NCI-H1436 (cell line): ENCODE measurements at regions not wholly inside any gene's neighbourhood (a gene's known extent, or its start where the extent isn't known, plus 50 kb on each side); places are given as distances from the start of the nearest gene placed in this dataset.

ENCODE experiments used
- DNase-seq: peaks from one replicate; lab custom pipeline; 2025; lab: John Stamatoyannopoulos, UW

DNA sequence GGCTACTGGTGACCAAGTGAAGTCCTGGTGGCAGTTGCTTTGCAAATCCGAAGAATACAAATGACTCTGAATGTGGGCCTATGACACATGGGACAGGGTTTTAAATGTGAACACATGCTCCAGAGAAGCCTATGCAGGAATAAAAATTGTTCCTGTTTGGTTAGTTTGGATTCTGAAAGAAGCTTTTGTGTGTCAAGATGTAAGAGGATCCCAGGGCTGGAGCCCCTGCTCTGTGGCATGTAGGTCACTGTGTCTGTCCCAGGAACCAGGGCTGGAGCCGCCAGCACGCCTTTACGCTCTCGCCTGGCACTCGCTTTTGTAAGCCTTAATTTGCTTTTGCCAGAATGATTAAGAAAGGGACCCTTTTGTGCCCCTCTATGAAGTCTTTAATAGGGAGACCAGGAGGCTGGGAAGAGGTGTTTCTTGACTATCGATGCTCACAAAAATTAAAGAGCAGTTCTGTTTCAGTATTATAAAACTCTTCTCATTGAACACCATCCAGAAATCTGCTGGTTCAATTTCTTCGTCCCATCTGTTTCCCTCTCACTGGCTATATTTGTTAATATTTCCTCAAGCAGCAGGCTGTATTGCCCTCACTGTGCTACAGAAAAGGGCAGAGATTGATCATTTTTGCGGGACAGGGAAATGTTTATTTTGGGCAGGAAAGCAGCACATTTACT is 532.7 kb upstream of the POU3F3 start:
- DNase-seq: no peak

DNA sequence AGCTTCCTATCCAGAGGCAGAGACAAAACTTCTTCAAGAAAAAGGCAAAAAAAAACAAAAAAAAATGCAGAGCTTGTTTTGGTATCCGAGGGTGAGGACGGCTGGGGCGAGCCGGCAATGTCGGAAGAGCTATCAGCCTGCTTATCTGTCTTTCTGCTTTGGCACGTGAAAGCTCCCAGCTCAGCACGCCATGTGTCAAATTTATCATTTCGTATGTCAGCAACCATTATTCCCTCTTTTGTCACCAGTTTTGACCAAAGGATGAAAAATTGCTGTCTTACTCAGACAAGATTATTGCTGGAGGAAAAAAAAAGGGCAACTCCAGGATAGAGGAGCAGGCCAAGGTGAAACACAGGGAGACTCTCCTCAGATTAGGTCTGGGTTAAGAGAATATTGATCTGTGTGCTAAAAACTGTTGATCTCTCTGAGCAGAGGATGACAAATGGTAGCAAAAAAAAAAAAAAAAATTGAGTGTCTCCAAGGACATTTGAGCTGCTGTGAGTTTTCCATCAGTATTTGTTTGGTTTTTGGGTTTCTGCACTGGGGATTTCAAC is 532.0 kb upstream of the POU3F3 start:
- no peak for DNase-seq

DNA sequence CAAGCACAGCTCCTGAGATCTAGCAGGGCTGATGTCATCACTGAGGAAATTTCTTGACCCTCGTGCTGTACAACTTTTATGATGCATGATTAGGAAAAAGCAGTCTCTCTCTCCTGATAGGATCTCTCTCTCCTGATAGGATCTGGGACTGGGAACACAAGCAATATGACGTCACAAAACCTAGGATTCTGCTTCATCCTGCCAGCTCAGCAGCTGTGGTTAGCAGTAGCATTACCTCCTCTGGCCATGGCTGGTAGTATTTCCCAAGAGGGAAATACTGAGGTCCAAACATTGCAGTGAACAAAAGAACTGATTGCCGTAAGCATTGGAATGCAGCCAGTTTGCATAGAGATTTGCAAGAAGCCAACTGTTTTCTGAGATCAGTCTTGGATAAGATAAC is 521.2 kb upstream of the POU3F3 start:
- DNase-seq: no peak

DNA sequence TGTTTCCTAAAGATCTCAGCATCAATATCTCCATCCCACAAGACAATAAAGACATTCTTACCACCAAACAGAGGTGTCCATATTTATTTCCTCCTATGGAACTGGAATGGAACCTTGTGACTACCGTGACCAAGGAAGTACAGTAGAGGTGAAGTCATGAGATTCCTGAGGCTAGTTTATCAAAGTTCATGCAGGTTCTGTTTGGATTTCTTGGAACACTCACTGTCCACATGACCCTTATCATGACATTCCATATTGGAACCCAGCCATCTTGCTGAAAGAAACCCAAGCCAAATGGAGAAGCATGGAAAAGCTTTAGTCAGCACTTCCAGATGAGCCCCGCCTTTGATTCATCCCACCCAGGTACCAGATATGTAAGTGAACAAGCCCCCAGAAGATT is 516.0 kb upstream of the POU3F3 start:
- no peak for DNase-seq

DNA sequence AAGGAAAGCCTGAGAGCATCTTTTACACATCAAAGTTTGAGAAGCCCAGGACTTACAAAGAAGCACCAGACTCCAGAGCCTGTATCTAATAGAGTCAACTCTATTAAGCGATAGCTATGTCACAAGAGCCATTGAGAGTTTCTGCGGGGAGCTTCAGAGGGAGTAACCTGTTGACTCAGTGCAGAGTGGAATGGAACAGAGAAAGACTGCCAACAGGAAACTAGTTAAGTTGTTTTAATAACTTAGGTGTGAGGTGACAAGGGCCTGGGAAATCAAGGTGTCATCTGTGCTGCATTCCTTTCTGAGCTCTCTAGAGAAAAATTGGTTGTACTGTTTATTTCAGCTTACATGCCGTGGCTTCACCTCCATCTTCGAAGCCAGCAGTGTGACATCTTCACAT is 513.8 kb upstream of the POU3F3 start:
- no peak for DNase-seq

DNA sequence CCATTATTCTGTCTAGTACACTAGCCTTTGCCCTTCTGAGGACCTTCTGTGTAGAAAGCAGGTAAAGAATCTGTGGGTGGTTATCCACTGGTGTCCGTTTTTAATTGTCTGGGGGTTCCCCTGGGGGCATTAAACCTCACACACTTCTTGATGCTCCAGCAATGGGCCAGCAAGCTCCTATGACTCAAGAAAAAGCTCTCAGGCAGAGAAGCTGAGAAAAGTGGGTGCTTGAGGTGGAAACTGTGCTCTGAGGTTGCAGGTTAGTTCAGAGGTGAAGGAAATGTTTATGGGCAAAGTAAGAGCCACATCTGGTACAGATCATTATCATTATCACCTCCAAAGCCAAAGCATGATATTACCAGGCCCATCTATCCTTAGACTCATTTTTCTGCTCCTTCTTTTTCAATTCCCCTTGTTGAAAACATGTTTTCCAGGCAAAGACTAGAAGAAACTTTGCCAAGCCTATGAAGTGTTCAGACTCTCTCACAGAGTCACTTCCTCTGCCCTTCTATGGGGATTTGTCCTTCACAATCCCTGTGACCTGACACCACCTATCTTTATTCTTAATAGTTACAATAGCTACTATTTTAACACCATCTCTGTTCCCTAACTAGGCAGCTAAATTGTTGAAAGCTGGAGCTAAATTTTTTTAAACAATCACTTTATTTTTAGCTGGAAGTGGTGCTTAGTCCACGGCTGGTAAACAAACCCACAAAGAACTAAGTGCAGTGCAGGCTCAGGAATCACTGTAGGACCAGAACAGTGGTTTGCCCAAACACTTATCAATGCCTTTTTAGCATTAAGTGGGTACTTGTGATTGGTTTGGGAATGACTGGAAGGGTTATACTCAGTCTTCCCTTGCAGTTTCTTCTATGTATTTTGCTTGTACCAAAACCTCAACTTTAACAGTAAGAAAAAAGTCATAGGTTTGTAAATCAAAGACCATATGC is 512.8 kb upstream of the POU3F3 start:
- DNase-seq: no peak

DNA sequence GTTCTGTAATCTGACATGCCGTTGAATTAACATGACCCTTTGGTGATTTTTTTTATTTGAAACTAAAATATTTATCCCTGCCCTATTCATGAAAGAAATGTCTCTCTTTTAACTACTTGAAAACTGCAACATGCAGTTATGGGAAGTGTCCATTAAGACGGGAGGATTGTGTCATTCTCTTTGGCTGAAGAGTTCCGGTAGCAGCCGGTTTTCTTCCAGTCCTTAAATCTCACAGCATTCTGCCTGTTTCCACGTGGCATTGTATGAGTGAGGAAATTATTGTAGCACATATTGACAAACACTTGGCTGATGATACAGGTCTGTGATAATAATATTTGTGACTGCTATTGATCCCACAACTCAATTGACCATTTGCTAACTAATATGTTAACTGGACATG is 509.6 kb upstream of the POU3F3 start:
- no peak for DNase-seq

DNA sequence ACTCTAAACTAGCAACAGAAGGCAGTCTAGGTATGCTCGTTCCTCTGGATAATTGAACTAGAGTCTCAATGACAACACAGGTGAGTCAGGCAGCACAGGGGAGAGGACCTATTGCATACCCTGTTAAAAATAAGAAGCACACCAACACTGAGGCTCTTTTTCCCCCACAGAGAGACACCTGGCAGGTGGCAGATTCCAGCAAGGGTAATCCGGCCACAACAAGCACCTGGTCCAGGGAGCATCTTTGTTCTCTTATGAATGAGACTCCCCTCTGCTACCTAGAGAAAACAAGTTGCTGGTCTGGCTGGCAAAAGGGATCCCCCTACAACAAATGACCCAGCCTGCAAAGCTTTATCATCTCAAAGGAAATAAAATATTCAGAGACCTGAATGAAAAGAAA is 508.9 kb upstream of the POU3F3 start:
- DNase-seq: no peak

DNA sequence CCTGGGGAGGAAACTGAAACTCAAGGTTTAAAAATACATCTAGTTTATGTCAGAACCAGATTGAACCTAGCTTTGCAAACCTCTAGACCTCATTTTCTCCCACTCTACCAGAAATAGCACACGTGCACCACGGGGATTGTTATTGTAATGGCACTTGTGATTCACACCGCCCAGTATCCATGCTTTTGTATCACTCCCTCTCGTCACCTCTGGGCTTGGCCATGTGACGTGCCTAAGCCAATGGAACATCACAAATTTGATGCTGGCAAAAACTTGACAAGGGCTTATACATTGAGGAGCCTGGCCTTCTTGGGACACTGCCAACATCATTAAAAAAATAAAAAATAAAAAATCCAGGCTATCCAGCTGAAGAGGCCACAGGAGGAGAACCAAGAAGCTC is 495.8 kb upstream of the POU3F3 start:
- no peak for DNase-seq

DNA sequence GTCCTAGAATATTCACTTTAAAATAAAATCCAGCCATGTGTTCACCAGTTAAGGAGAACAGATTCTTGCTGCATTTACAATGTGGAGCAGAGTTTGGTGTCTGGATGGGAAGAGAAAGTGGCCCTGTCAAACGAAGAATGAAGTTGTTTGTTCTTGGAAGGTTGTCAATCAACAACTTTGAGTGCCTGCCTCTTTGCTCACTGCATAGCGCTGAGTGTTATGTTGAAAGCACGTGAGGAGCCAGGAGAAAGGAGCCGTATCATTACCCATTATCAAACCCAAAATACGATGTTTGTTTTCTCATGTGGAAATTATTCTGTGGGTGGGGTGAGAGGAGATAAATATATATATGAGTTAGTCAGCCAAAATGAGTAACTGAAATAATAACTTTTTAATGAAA is 492.5 kb upstream of the POU3F3 start:
- DNase-seq: no peak

DNA sequence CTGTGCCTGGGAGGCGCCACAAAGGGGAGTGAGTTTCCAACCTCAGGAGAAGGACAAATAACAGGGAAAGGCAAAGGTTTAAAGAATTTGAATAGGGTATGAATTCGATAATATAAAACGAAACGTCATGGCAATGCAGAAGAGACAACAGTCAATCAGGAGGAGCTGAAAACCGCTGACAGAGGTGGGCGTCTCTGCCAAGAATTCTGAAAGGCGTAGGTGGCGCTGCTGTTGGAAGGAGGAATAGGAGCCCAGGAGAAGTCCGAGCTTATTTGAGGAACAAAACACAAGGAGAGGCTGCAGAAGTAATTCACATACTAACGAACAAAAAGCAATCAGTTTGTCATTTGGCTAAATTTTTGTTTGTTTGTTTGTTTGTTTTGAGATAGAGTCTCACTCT is 485.8 kb upstream of the POU3F3 start:
- no peak for DNase-seq

DNA sequence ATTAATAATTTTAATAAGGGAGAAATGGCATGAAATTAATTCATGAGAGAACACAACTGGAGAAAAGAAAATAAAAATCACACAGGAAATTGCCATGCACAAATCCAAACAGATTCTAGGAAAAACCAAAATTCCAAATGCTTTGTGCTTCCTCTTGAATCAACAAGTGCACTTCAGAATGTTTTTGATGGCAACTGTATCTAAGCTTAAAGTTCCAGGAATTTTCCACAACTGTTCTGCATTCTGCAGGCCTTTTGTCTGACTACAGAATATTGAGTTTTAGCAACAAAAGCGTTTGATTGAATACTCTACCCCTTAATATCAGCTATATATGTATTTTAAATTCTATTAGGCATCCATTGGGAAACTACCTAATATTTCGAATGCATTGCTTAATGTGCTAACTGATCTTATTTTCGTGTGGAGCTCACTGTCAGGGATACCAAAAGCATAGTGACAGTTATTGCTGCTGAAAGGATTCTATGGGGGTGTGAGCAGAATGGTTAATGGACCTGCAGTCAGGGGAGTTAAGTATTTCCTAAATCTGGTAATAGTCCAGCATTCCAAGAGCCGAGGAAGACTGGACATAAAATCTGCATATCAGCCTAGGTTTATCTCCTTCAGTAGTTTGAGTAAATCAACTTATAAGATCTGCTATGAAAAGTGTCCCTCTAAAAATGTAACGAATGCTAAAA is 482.7 kb upstream of the POU3F3 start:
- DNase-seq: no peak

DNA sequence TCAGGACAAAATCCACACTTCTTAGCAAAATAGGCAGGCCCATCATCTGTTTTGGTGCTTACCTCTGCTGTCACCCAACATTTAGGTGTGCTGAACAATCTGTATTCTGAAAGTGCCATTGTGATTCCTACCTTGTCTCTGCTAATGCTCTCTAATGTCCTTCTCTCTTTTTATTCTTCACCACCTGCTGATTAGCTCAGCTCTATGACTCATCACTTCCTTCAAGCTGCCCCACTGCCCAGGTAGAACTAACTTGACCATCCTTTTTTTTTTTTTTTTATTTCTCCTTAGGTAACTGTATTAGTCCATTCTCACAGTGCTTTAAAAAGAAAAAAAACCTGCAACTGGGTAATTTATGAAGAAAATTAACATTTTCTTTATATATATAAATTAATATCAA is 478.7 kb upstream of the POU3F3 start:
- DNase-seq: no peak

DNA sequence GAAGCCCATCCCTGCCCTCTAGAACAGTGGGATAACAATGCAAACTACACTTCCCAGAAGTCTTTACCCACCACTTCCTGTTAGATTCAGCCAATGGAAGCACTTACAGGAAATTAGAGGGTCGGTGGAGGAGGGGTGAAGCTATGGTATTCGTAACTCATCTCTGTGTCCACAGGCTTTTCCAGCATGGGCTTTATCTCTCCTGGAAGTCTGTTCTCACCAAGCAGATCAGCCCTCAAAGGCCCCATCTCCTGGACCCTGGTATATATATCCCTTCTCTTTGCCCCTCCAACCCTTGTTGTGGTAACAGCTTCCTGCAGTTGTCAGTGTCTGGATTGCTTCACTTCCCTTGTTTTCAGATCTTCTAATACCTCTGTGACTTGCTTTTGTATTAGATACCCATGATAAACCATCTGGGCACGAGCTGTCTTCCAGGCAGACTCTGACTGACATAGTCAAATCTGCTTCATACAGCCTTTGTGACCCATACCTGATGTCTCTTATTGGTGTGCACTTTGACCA is 475.0 kb upstream of the POU3F3 start:
- peak; percentile 52 for DNase-seq

DNA sequence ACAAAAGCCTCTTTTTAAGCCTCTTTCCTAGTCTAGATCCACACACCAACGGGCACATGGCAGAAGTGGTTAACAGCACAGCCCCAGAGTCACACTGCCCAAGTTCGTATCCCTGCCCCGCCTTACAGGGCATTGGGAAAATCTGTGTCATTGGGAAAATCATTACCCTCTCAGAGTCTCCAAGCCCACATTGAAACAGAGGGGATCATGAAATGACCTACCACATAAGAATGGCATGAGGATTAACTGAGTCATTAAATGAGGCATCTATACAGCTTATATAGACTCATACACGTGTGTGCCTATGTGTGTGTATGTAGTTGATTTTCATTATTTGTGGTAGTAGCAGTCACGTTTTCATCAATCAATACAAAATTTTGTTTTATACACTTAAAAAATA is 469.0 kb upstream of the POU3F3 start:
- no peak for DNase-seq

DNA sequence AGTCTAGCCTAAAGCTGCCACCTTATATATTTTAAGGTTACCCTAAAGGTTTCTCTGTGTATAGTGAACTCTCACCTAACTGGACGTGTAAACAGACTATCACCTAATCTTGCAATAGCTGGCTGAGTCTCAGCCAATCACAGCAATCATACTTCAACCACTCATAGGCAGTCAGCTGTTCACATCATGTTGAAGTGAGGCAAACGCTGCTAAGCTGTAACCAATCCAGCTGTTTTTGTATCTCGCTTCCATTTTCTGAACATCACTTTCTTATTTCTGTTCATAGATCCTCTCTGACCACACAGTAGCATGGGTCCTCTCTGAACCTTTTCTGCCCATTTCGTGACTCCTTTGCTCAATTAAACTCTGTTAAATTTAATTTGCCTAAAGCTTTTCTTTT is 468.2 kb upstream of the POU3F3 start:
- DNase-seq: no peak

DNA sequence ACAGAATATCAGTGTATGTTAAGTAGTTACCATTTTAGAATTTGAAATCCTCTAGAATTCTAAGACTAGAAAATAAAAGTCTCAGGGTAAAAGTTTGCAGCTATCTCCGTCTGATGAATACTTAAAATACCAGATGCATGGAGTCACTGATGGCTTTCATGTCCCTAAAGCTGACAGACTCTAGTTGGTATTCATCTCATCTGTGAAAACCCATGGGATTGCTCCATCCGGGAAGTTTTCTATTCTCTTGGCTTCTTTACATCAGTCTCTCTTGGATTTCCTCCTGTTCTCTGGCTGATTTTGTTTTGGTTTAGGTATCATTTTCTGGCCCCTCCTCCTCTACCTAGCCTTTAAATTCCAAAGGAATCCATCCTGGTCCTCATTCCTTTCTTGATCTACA is 465.6 kb upstream of the POU3F3 start:
- no peak for DNase-seq

DNA sequence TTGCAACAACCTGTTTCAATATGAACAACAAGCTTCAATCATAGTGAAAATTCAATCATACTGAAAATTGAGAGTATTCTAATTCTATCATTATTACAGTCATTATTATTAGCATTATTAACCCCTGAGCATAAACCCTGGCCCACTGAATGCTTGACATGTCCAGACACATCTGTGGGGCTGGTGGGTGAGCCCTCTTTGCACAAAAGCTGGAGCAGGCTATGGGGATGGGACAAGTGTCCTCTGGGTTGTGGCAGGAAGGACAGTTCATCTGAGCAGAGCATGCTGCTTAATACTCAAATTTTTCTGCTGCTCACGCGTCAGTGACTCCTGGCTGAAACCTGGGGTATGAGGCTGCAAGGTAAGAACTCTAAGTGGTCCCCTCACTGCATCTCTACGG is 451.1 kb upstream of the POU3F3 start:
- DNase-seq: no peak

DNA sequence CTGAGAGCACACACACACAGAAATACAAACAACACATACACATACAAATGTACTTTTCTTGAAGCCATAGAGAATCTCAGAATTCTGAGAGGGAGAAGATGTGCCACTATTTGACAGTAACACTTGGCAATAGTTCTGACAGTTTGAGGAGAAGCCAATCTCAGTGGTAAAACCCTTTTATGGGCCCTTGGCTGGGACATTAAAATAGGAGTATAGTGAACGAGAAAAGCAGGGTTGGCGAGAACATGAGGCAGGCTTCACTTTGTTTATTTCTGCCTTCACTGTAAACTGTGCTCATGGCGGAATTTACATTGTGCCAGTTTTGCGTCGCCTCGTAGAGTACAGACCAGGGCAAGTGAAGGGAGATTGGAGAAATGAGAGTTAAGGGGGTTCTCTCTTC is 449.4 kb upstream of the POU3F3 start:
- no peak for DNase-seq

DNA sequence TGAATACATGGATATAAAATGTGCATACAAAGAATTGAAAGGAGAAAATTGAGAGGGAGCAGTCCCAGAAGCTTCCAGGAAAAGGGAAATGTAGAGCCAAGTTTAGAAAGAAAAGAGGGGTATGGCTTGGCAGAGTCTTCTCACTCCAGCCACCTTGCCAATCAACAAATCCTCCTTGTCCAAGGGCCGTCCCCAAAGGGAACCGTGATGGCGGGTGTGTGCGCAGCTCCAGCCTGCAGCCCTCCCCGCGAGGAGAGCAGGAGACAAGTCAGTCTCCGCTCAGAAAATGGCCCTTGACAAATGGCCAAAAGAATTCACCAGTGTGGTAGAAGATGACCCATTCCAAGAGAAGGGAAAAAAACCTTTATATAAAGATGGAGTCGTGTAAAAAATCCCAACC is 448.3 kb upstream of the POU3F3 start:
- no peak for DNase-seq

DNA sequence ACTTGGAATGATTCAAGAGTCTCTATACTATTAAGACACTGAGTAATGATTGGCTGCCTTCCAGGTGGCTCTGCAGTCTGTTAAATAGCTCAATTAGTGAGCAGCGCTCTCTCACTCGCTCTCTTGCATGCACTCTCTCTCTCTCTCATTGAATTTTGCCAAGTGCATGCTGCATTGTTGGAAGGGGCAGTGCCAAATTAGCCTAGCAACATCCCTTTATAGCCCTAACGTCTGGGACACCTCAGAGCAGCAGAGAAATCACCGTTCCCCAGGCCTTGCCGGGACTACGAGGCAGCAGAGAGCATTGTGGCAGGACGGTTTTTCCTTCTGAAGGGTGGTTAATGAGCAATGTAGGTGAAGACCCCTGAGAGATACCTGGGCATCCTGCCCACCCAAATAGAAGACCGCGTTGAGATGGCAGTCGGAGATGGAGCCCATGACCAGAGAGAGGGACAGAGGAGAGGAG is 447.6 kb upstream of the POU3F3 start:
- peak; percentile 87 for DNase-seq

DNA sequence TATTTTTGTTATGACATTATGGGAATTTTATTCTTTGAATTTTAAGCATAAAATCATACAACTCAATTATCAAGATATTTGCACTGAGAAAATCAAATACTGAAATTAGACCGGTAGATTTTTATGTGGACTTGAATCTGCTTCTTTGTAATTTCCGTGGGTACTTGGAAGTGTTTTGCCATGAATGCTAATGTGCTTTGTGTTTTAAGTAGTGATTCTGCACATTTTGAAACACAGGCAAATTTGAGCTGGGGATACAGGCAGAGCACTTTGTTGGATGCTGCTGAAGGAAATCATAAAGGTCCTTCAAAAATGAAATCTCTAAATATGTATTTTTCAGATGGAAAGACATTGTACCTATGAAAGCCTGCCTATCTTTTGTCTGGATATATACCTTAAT is 446.3 kb upstream of the POU3F3 start:
- no peak for DNase-seq
